Pancreas (tissue), 10 donors: ENCODE measurements at regions not wholly inside any gene's neighbourhood (a gene's known extent, or its start where the extent isn't known, plus 50 kb on each side); places are given as distances from the start of the nearest gene placed in this dataset.
"Not testable (repeated sequence)": the region's sequence is repeated elsewhere in the genome, so short reads cannot be mapped to it uniquely, and the experiment has no call there.

Source experiments
- ATAC-seq, 4 donors: fragments of 200-7000 bp; cut with Tn5 transposase; one replicate each; pipeline versions ENCODE4 v1.8.0 to v1.9.1; 2020; ENCODE audit warnings: mild to moderate bottlenecking in 4 of 4, moderate library complexity in 4 of 4
- DNase-seq, 6 donors: peaks; one replicate each; pipeline ENCODE4 v3.0.0-alpha.2; 2020
- FAIRE-seq: peaks from 2 replicates; lab custom pipeline; 2012; peaks lifted over from hg19 to GRCh38; lab: Jason Lieb, UNC
- H3K27ac ChIP-seq, 4 donors: fragments of 200-600 bp; sonication (generic); 1 replicate in 3 of 4; 2 replicates in 1 of 4; pipeline versions ENCODE4 v1.5.0 to v1.8.0; 2020
- H3K27me3 ChIP-seq, 4 donors: fragments of 200-600 bp; one replicate each; pipeline ENCODE4 v1.8.0; 2021
- H3K36me3 ChIP-seq, 3 donors: fragments of 200-600 bp; sonication (generic) in 1 of 3; one replicate each; pipeline versions ENCODE4 v1.5.0 to v1.8.0; 2020 to 2021
- H3K4me1 ChIP-seq, 3 donors: fragments of 200-600 bp; one replicate each; pipeline ENCODE4 v1.8.0; 2021
- H3K4me3 ChIP-seq, 4 donors: fragments of 200-600 bp; sonication (generic) in 2 of 4; one replicate each; pipeline versions ENCODE4 v1.5.0 to v1.8.0; 2020 to 2021
- H3K9me3 ChIP-seq, 4 donors: fragments of 200-600 bp; one replicate each; pipeline ENCODE4 v1.8.0; 2021
- CTCF ChIP-seq, 4 donors: fragments of 200-600 bp; sonication (generic) in 3 of 4; IDR thresholded peaks; one replicate each; pipeline versions ENCODE4 v1.5.0 to v1.8.0; 2021; ENCODE audit warnings: antibody characterized with exemption in 4 of 4
- WGBS, 2 donors: extraction: QIAGEN DNeasy Blood & Tissue Kit; methylation state at CpG; one replicate each; pipeline ENCODE4 v1.1.7; 2013; 5-methylcytosine and 5-hydroxymethylcytosine counted together
- intact Hi-C, 3 donors: fragments of 100-400 bp; cut with DNase I; formaldehyde crosslinking; loops; one replicate each; pipeline versions ENCODE4 v1.11.1 to v1.14.2; 2022
- donor health status: healthy with polysubstance abuse.
- donor health status: DM: no; HTN: no; CAD: no; lungs with moderate emphysema.
- donor health status: DM: no; HTN: no; CAD: no.
- donor health status: control.
- donor health status: control.
- donor health status: Bipolar disorder and iron deficiency.
- donor health status: DM: yes; HTN: yes; CAD: no.
- donor health status: DM: no; HTN: no; CAD: no.
- donor health status: DM: no; HTN: no; CAD: no.
- donor health status: DM: yes; HTN: yes; CAD: no.

GRCh38 chr4:77269505-77269904 lies 112.5 kb downstream of the CCNG2 start:
- H3K9me3 ChIP-seq: no peaks in the 10 kb centered on the region
- intact Hi-C loops: no loop called here
- 85 to 89% methylated on average over 1 of the region's 1 CpG for WGBS, 2 donors
- DNase-seq (no peak), FAIRE-seq (no peak), ATAC-seq (no peak)
- H3K4me3 ChIP-seq: no peak overlapping the region
- H3K27me3 ChIP-seq: no peaks in the 10 kb centered on the region
- no peak for TF ChIP-seq CTCF (IDR thresholded peaks at IDR 0.05)
- H3K4me1 ChIP-seq: no peaks in the 10 kb centered on the region
- H3K27ac ChIP-seq: no peak overlapping the region
- H3K36me3 ChIP-seq: no peaks in the 10 kb centered on the region

- intact Hi-C loops: no loop called here
- no peak overlapping the region for H3K4me3 ChIP-seq
- H3K36me3 ChIP-seq: no peaks in the 10 kb centered on the region
- no peaks in the 10 kb centered on the region for H3K4me1 ChIP-seq
- H3K9me3 ChIP-seq: no peaks in the 10 kb centered on the region
- FAIRE-seq: no peak
- no peak overlapping the region for H3K27ac ChIP-seq
- 80 to 81% methylated on average over 2 of the region's 2 CpGs for WGBS, 2 donors
- TF ChIP-seq CTCF (IDR thresholded peaks at IDR 0.05): no peak
- no peak for ATAC-seq
- H3K27me3 ChIP-seq: no peaks in the 10 kb centered on the region
- no peak for DNase-seq
Observed at GRCh38 chr4:77273412-77273811, 116.4 kb downstream of the CCNG2 start.

- H3K4me1 ChIP-seq, H3K27me3 ChIP-seq, intact Hi-C loops, DNase-seq, H3K9me3 ChIP-seq, FAIRE-seq, ATAC-seq, H3K27ac ChIP-seq, H3K36me3 ChIP-seq, H3K4me3 ChIP-seq: not testable (repeated sequence)
- WGBS, 2 donors: 64 to 97% methylated on average over 2 of the region's 2 CpGs
Observed at GRCh38 chr4:77279114-77279513, 122.1 kb downstream of the CCNG2 start.

DNA sequence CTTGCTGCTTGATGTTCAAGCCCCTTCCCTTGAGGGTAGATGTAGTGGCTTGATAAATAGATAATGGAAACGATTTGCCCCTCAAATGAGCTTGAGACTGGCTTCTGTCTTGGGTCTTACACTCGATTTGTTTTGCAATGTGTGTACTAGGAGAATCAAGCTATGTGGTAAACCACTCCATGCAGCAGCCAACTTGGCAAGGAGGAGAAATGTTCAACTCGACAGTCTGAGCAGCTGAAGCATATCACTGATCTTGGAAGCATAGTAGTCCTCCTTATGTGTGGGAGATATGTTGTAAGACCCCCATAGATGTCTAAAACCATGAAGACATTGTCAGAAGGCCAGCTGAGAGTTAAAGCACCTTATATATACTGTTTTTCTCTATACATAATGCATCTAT lies 125.3 kb downstream of the CCNG2 start:
- ATAC-seq: no peak
- Histone ChIP-seq H3K27me3 (no peaks in the 10 kb centered on the region), H3K27ac (no peak overlapping the region), H3K36me3 (no peaks in the 10 kb centered on the region), H3K4me3 (no peak overlapping the region), H3K4me1 (no peaks in the 10 kb centered on the region), H3K9me3 (no peaks in the 10 kb centered on the region)
- no peak for FAIRE-seq
- DNase-seq: no peak
- no peak for TF ChIP-seq CTCF (IDR thresholded peaks at IDR 0.05)
- WGBS, 2 donors: 47 to 52% methylated on average over 3 of the region's 3 CpGs
- intact Hi-C loops: no loop called here

GRCh38 chr4:77284036-77284435 lies 127.0 kb downstream of the CCNG2 start:
- ATAC-seq (no peak), DNase-seq (no peak), FAIRE-seq (no peak)
- Histone ChIP-seq H3K27ac (no peak overlapping the region), H3K9me3 (no peaks in the 10 kb centered on the region), H3K27me3 (no peaks in the 10 kb centered on the region), H3K4me1 (no peaks in the 10 kb centered on the region), H3K36me3 (no peaks in the 10 kb centered on the region), H3K4me3 (no peak overlapping the region)
- intact Hi-C loops: no loop called here
- TF ChIP-seq CTCF (IDR thresholded peaks at IDR 0.05): no peak
- WGBS, 2 donors: 30 to 79% methylated on average over 2 of the region's 2 CpGs

- Histone ChIP-seq H3K27me3 (no peaks in the 10 kb centered on the region), H3K36me3 (no peaks in the 10 kb centered on the region), H3K27ac (no peak overlapping the region), H3K9me3 (no peaks in the 10 kb centered on the region), H3K4me3 (no peak overlapping the region), H3K4me1 (no peaks in the 10 kb centered on the region)
- intact Hi-C loops: no loop called here
- FAIRE-seq: no peak
- ATAC-seq: no peak
- WGBS, 2 donors: 80 to 83% methylated on average over 1 of the region's 1 CpG
- no peak for TF ChIP-seq CTCF (IDR thresholded peaks at IDR 0.05)
- DNase-seq: no peak
Observed at GRCh38 chr4:77286906-77287305, 129.9 kb downstream of the CCNG2 start.
